ENCODE measurements at regions not wholly inside any gene's neighbourhood (a gene's known extent, or its start where the extent isn't known, plus 50 kb on each side); places are given as distances from the start of the nearest gene placed in this dataset.

GRCh38 chr9:12424243-12424642, 268.9 kb upstream of the TYRP1 start:
- dilution Hi-C loops (cut with HindIII; ENCODE audit: low sequenced_read_pairs, unreplicated experiment): no loop called here

More at GRCh38 chr9:12424243-12424642, 268.9 kb upstream of the TYRP1 start:
- no peak overlapping the region for H4K8ac ChIP-seq (ENCODE audit: low read depth in 2 of 2, low read length in 2 of 2)
- H2BK15ac ChIP-seq (ENCODE audit: low read depth, low read length): no peak overlapping the region
- H3K4me3 ChIP-seq (ENCODE audit: insufficient read depth, low read depth, low read length): no peak overlapping the region
- H3K4me1 ChIP-seq (ENCODE audit: control insufficient read depth, insufficient read depth, low read length): no peaks in the 10 kb centered on the region
- no peak overlapping the region for H3K18ac ChIP-seq (ENCODE audit: low read depth, low read length)
- intact Hi-C loops (cut with micrococcal nuclease): no loop called here
- H3K9me3 ChIP-seq (ENCODE audit: control insufficient read depth, insufficient read depth, low read length): no peaks in the 10 kb centered on the region
- H3K56ac ChIP-seq (ENCODE audit: extremely low read depth, insufficient read depth, low read length): no peak overlapping the region
- H2BK120ac ChIP-seq (ENCODE audit: low read depth, low read length): no peak overlapping the region
- no peak overlapping the region for H3K14ac ChIP-seq (replicated peaks; ENCODE audit: low read depth, low read length)
- H3K4me2 ChIP-seq (ENCODE audit: low read depth, low read length): no peak overlapping the region
- CTCF ChIA-PET: no interaction called here
- no peaks in the 10 kb centered on the region for H4K20me1 ChIP-seq (ENCODE audit: insufficient read depth, low read length)
- no peaks in the 10 kb centered on the region for H3K79me1 ChIP-seq (ENCODE audit: low read depth in 1 of 2, low read length in 2 of 2)
- H4K5ac ChIP-seq (ENCODE audit: low read depth, low read length): no peak overlapping the region
- H3K9ac ChIP-seq (ENCODE audit: low read depth, low read length): no peak overlapping the region
- H2AFZ ChIP-seq (replicated peaks; ENCODE audit: low read length, poor library complexity): no peak overlapping the region
- H3K23ac ChIP-seq (ENCODE audit: low read depth, low read length): no peak overlapping the region
- POLR2A ChIA-PET (ENCODE audit: unreplicated experiment): no interaction called here
- H3K36me3 ChIP-seq (ENCODE audit: control insufficient read depth, insufficient read depth, low read length): no peaks in the 10 kb centered on the region
- H3K9me1 ChIP-seq (ENCODE audit: insufficient read depth, low read length): no peaks in the 10 kb centered on the region
- no peak overlapping the region for H2AK9ac ChIP-seq (replicated peaks; ENCODE audit: low read depth, low read length, poor library complexity)
- 100% methylated on average over 1 of the region's 4 CpGs; no CpG with 5 or more reads in 1 of the 2 experiments for WGBS, 2 experiments (ENCODE audit: extremely low coverage in 2 of 2, insufficient read length in 1 of 2)
- no peak overlapping the region for H2AK5ac ChIP-seq (ENCODE audit: low read depth, low read length)
- no peak overlapping the region for H4K91ac ChIP-seq (ENCODE audit: insufficient read depth, low read depth, low read length)
- TF ChIP-seq RCOR1 (IDR thresholded peaks at IDR 0.05; ENCODE audit: insufficient replicate concordance, low read length) (no peak), BHLHE40 (IDR thresholded peaks at IDR 0.05; ENCODE audit: low read depth, low read length) (no peak), CHD1 (IDR thresholded peaks at IDR 0.05; ENCODE audit: low read depth, low read length) (no peak), NFE2L2 (IDR thresholded peaks at IDR 0.05; ENCODE audit: low read depth, low read length) (no peak), MXI1 (IDR thresholded peaks at IDR 0.05; ENCODE audit: borderline replicate concordance, low read depth, low read length) (no peak), RAD21 (IDR thresholded peaks at IDR 0.05; ENCODE audit: low read length) (no peak), POLR2A (IDR thresholded peaks at IDR 0.05; ENCODE audit: low read depth, low read length) (no peak), MAFK (IDR thresholded peaks at IDR 0.05; ENCODE audit: low read depth, low read length) (no peak), SMC3 (IDR thresholded peaks at IDR 0.05; ENCODE audit: low read depth, low read length) (no peak), FOS (IDR thresholded peaks at IDR 0.05; ENCODE audit: low read depth, low read length) (no peak), MAZ (IDR thresholded peaks at IDR 0.05; ENCODE audit: borderline replicate concordance, low read depth, low read length) (no peak), ELK1 (IDR thresholded peaks at IDR 0.05; ENCODE audit: borderline replicate concordance, low read depth, low read length) (no peak), CEBPB (IDR thresholded peaks at IDR 0.05; ENCODE audit: low read depth, low read length) (no peak), RFX5 (IDR thresholded peaks at IDR 0.05; ENCODE audit: low read depth, low read length) (no peak)
- TF ChIP-seq, protein P1, sequence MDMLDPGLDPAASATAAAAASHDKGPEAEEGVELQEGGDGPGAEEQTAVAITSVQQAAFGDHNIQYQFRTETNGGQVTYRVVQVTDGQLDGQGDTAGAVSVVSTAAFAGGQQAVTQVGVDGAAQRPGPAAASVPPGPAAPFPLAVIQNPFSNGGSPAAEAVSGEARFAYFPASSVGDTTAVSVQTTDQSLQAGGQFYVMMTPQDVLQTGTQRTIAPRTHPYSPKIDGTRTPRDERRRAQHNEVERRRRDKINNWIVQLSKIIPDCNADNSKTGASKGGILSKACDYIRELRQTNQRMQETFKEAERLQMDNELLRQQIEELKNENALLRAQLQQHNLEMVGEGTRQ (IDR thresholded peaks at IDR 0.05; ENCODE audit: low read depth, low read length): no peak
- TF ChIP-seq, protein P2, sequence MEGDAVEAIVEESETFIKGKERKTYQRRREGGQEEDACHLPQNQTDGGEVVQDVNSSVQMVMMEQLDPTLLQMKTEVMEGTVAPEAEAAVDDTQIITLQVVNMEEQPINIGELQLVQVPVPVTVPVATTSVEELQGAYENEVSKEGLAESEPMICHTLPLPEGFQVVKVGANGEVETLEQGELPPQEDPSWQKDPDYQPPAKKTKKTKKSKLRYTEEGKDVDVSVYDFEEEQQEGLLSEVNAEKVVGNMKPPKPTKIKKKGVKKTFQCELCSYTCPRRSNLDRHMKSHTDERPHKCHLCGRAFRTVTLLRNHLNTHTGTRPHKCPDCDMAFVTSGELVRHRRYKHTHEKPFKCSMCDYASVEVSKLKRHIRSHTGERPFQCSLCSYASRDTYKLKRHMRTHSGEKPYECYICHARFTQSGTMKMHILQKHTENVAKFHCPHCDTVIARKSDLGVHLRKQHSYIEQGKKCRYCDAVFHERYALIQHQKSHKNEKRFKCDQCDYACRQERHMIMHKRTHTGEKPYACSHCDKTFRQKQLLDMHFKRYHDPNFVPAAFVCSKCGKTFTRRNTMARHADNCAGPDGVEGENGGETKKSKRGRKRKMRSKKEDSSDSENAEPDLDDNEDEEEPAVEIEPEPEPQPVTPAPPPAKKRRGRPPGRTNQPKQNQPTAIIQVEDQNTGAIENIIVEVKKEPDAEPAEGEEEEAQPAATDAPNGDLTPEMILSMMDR (conservative IDR thresholded peaks at IDR 0.05; ENCODE audit: low read depth, low read length): no peak
- no peak for ATAC-seq (ENCODE audit: low read depth)
- no peak overlapping the region for H2BK20ac ChIP-seq (ENCODE audit: low read depth, low read length)
- DNase-seq: no peak
- in situ Hi-C loops (cut with MboI; ENCODE audit: low sequenced_read_pairs): no loop called here
- H3K27me3 ChIP-seq (ENCODE audit: control insufficient read depth, insufficient read depth, low read length): no peaks in the 10 kb centered on the region
- no peak overlapping the region for H2BK5ac ChIP-seq (ENCODE audit: low read depth, low read length, poor library complexity, severe bottlenecking)
- no peak overlapping the region for H3K4ac ChIP-seq (ENCODE audit: low read depth, low read length)
- no TSS peak for BruUV-seq (replicated peaks)
- H3K27ac ChIP-seq (ENCODE audit: insufficient read depth, low read length): no peak overlapping the region

Data from IMR-90 (cell line).